Upper lobe of left lung (tissue), 6 donors: ENCODE measurements at regions not wholly inside any gene's neighbourhood (a gene's known extent, or its start where the extent isn't known, plus 50 kb on each side); places are given as distances from the start of the nearest gene placed in this dataset.

Experiments
- ATAC-seq, 2 donors: fragments of 200-7000 bp; cut with Tn5 transposase; one replicate each; pipeline ENCODE4 v1.9.1; 2022; ENCODE audit warnings: mild to moderate bottlenecking in 2 of 2, moderate library complexity in 2 of 2; ENCODE audit not compliant: low FRiP score in 2 of 2
- DNase-seq, 2 donors: peaks; one replicate each; pipeline ENCODE4 v3.0.0-alpha.2; 2019 to 2020
- H3K27ac ChIP-seq, 4 donors: fragments of 200-600 bp; sonication (generic); one replicate each; pipeline ENCODE4 v1.5.1; 2016 to 2019
- H3K27me3 ChIP-seq, 4 donors: fragments of 200-600 bp; sonication (generic); one replicate each; pipeline ENCODE4 v1.5.1; 2017 to 2019
- H3K36me3 ChIP-seq, 4 donors: fragments of 200-600 bp; sonication (generic); one replicate each; pipeline ENCODE4 v1.5.1; 2016 to 2019
- H3K4me1 ChIP-seq, 4 donors: fragments of 200-600 bp; sonication (generic); one replicate each; pipeline ENCODE4 v1.5.1; 2018 to 2019
- H3K4me3 ChIP-seq, 4 donors: fragments of 200-600 bp; sonication (generic); one replicate each; pipeline ENCODE4 v1.5.1; 2017 to 2019; ENCODE audit warnings: mild to moderate bottlenecking in 2 of 4, moderate library complexity in 1 of 4
- H3K9me3 ChIP-seq, 4 donors: fragments of 200-600 bp; sonication (generic); one replicate each; pipeline ENCODE4 v1.5.1; 2018 to 2019
- CTCF ChIP-seq, 6 experiments: fragments of 450-650 bp in 4 of 6; fragments of 200-600 bp in 2 of 6; sonication (generic) in 2 of 6; IDR thresholded peaks; one replicate each; pipeline ENCODE4 v1.5.1; 2016 to 2019; ENCODE audit warnings: antibody characterized with exemption in 6 of 6
- EP300 ChIP-seq, 4 donors: sonication (generic); formaldehyde crosslinking; IDR thresholded peaks; one replicate each; pipeline ENCODE4 v1.5.1; 2017; ENCODE audit warnings: antibody characterized with exemption in 4 of 4, control low read depth in 2 of 4
- POLR2A ChIP-seq, 4 donors: fragments of 450-650 bp; IDR thresholded peaks; one replicate each; pipeline ENCODE4 v1.5.1; 2016 to 2017; ENCODE audit warnings: antibody characterized with exemption in 4 of 4, mild to moderate bottlenecking in 2 of 4
- POLR2AphosphoS5 ChIP-seq, 2 donors: sonication (generic); formaldehyde crosslinking; IDR thresholded peaks; one replicate each; pipeline ENCODE4 v1.5.1; 2017; ENCODE audit warnings: antibody characterized with exemption in 2 of 2
- WGBS, 2 donors: methylation state at CpG; one replicate each; pipeline ENCODE4 v1.1.5; 2017 to 2018; 5-methylcytosine and 5-hydroxymethylcytosine counted together
- donor health status: DM: no; HTN: no; CAD: no; lungs with moderate emphysema.
- donor health status: DM: no; HTN: yes; CAD: no; lungs with severe emphysema.

DNA sequence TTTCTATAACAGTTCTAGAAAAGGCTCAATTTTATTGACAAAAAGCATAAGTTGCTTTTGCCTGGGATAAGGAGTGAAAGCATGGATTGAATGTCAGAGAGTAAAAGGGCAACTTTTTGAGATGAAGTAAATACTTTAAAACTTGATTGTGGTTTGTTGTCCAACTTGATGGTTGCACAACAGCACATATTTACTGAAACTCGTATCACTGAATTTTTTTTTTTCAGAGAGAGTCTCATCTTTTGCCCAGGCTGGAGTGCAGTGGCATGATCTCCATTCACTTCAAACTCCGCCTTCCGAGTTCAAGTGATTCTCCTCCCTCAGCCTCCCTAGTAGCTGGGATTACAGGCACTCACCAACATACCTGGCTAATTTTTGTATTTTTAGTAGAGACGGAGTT lies 856.8 kb downstream of the SH3BGRL start:
- Histone ChIP-seq H3K27ac (no peak overlapping the region), H3K36me3 (no peaks in the 10 kb centered on the region), H3K9me3 (no peaks in the 10 kb centered on the region), H3K4me3 (no peak overlapping the region), H3K4me1 (no peaks in the 10 kb centered on the region), H3K27me3 (no peaks in the 10 kb centered on the region)
- ATAC-seq: no peak
- no peak for TF ChIP-seq EP300 (IDR thresholded peaks at IDR 0.05)
- no peak for TF ChIP-seq POLR2A (IDR thresholded peaks at IDR 0.05)
- no peak for TF ChIP-seq CTCF (IDR thresholded peaks at IDR 0.05)
- TF ChIP-seq POLR2AphosphoS5 (IDR thresholded peaks at IDR 0.05): no peak
- 72 to 84% methylated on average over 4 of the region's 4 CpGs for WGBS, 2 donors
- DNase-seq: no peak

GRCh38 chrX:82070948-82071347 lies 869.0 kb downstream of the SH3BGRL start:
- Histone ChIP-seq H3K27me3 (no peaks in the 10 kb centered on the region), H3K4me3 (no peak overlapping the region), H3K27ac (no peak overlapping the region), H3K4me1 (no peaks in the 10 kb centered on the region), H3K36me3 (no peaks in the 10 kb centered on the region), H3K9me3 (no peaks in the 10 kb centered on the region)
- ATAC-seq: no peak
- no peak for TF ChIP-seq EP300 (IDR thresholded peaks at IDR 0.05)
- no peak for TF ChIP-seq CTCF (IDR thresholded peaks at IDR 0.05)
- TF ChIP-seq POLR2AphosphoS5 (IDR thresholded peaks at IDR 0.05): no peak
- no peak for TF ChIP-seq POLR2A (IDR thresholded peaks at IDR 0.05)
- 81 to 86% methylated on average over 1 of the region's 1 CpG for WGBS, 2 donors
- no peak for DNase-seq

GRCh38 chrX:82081027-82081426 lies 879.1 kb downstream of the SH3BGRL start:
- 3 to 8% methylated on average over 1 of the region's 1 CpG for WGBS, 2 donors
- no peak overlapping the region for H3K4me3 ChIP-seq
- DNase-seq (no peak), ATAC-seq (no peak)
- H3K36me3 ChIP-seq: no peaks in the 10 kb centered on the region
- H3K4me1 ChIP-seq: no peaks in the 10 kb centered on the region
- H3K9me3 ChIP-seq: peaks cover 0 to 14% (median 0%) of the 10 kb centered on the region in 4 donors
- H3K27me3 ChIP-seq: no peaks in the 10 kb centered on the region
- no peak overlapping the region for H3K27ac ChIP-seq
- TF ChIP-seq POLR2A (IDR thresholded peaks at IDR 0.05): no peak
- TF ChIP-seq POLR2AphosphoS5 (IDR thresholded peaks at IDR 0.05): no peak
- no peak for TF ChIP-seq CTCF (IDR thresholded peaks at IDR 0.05)
- no peak for TF ChIP-seq EP300 (IDR thresholded peaks at IDR 0.05)

- WGBS, 2 donors: 29 to 41% methylated on average over 3 of the region's 3 CpGs
- Histone ChIP-seq H3K27me3 (no peaks in the 10 kb centered on the region), H3K4me3 (no peak overlapping the region), H3K9me3 (peaks cover 0 to 19% (median 0%) of the 10 kb centered on the region in 4 donors), H3K27ac (no peak overlapping the region), H3K36me3 (no peaks in the 10 kb centered on the region), H3K4me1 (no peaks in the 10 kb centered on the region)
- DNase-seq (no peak), ATAC-seq (no peak)
- TF ChIP-seq CTCF (IDR thresholded peaks at IDR 0.05) (no peak), EP300 (IDR thresholded peaks at IDR 0.05) (no peak), POLR2A (IDR thresholded peaks at IDR 0.05) (no peak), POLR2AphosphoS5 (IDR thresholded peaks at IDR 0.05) (no peak)
Measured at GRCh38 chrX:82087699-82088098, 885.8 kb downstream of the SH3BGRL start.

GRCh38 chrX:82092307-82092706 lies 890.4 kb downstream of the SH3BGRL start:
- no peak for DNase-seq
- no peaks in the 10 kb centered on the region for H3K9me3 ChIP-seq
- no peak for TF ChIP-seq POLR2AphosphoS5 (IDR thresholded peaks at IDR 0.05)
- no peak for TF ChIP-seq POLR2A (IDR thresholded peaks at IDR 0.05)
- H3K27ac ChIP-seq: no peak overlapping the region
- H3K36me3 ChIP-seq: no peaks in the 10 kb centered on the region
- no peaks in the 10 kb centered on the region for H3K27me3 ChIP-seq
- ATAC-seq: no peak
- no peak overlapping the region for H3K4me3 ChIP-seq
- no peaks in the 10 kb centered on the region for H3K4me1 ChIP-seq
- 71 to 78% methylated on average over 1 of the region's 1 CpG for WGBS, 2 donors
